IMR-90 (cell line): ENCODE measurements at regions not wholly inside any gene's neighbourhood (a gene's known extent, or its start where the extent isn't known, plus 50 kb on each side); places are given as distances from the start of the nearest gene placed in this dataset.

Experiments
- ATAC-seq: fragments of 200-7000 bp; cut with Tn5 transposase; 2 replicates; pipeline ENCODE4 v1.9.1; 2020; ENCODE audit warnings: low read depth, mild to moderate bottlenecking, moderate library complexity
- BruUV-seq: library from RNA; stranded (reverse); fragments of 400-500 nt; replicated peaks from 2 replicates; lab custom pipeline; 2021; lab: Mats Ljungman, UMichigan
- CTCF ChIA-PET: fragments of 300-600 bp; formaldehyde crosslinking; extraction: SDS; loops from one replicate; lab custom pipeline; 2021; ENCODE audit warnings: antibody characterized with exemption; lab: Yijun Ruan, JAX
- POLR2A ChIA-PET: fragments of 300-600 bp; sonication (Branson Sonifier 250); formaldehyde crosslinking; loops from one replicate; lab custom pipeline; 2022; ENCODE audit warnings: antibody characterized with exemption; ENCODE audit not compliant: unreplicated experiment; lab: Charles Lee
- DNase-seq: peaks from one replicate; pipeline ENCODE4 v3.0.0; 2013
- H2AFZ ChIP-seq: replicated peaks from 2 replicates; pipeline ENCODE3; 2013; ENCODE audit warnings: low read length, mild to moderate bottlenecking; ENCODE audit not compliant: poor library complexity
- H2AK5ac ChIP-seq: 2 replicates; pipeline ENCODE4 v1.6.1; 2013; ENCODE audit warnings: low read depth, low read length, inconsistent platforms
- H2AK9ac ChIP-seq: replicated peaks from 2 replicates; pipeline ENCODE3; 2013; ENCODE audit warnings: mild to moderate bottlenecking, low read depth, low read length, moderate library complexity; ENCODE audit not compliant: poor library complexity
- H2BK120ac ChIP-seq: 2 replicates; pipeline ENCODE4 v1.6.1; 2013; ENCODE audit warnings: low read depth, low read length, inconsistent platforms
- H2BK15ac ChIP-seq: 3 replicates; pipeline ENCODE4 v1.6.1; 2013; ENCODE audit warnings: low read depth, low read length, inconsistent platforms
- H2BK20ac ChIP-seq: 2 replicates; pipeline ENCODE4 v1.6.1; 2013; ENCODE audit warnings: low read depth, mild to moderate bottlenecking, inconsistent platforms, low read length, moderate library complexity
- H2BK5ac ChIP-seq: 2 replicates; pipeline ENCODE4 v1.6.1; 2013; ENCODE audit warnings: mild to moderate bottlenecking, low read depth, low read length, inconsistent platforms; ENCODE audit not compliant: poor library complexity, severe bottlenecking
- H3K14ac ChIP-seq: replicated peaks from 2 replicates; pipeline ENCODE4 v1.6.1; 2013; ENCODE audit warnings: low read depth, low read length, inconsistent platforms
- H3K18ac ChIP-seq: 2 replicates; pipeline ENCODE4 v1.6.1; 2013; ENCODE audit warnings: low read depth, low read length, control low read depth
- H3K23ac ChIP-seq: 2 replicates; pipeline ENCODE4 v1.6.1; 2013; ENCODE audit warnings: low read depth, low read length, inconsistent platforms
- H3K27ac ChIP-seq: 2 replicates; pipeline ENCODE4 v1.5.1; 2013; ENCODE audit warnings: mild to moderate bottlenecking, control low read depth, low read length; ENCODE audit not compliant: insufficient read depth
- H3K27me3 ChIP-seq: 2 replicates; pipeline ENCODE4 v1.6.1; 2013; ENCODE audit warnings: low read length; ENCODE audit not compliant: control insufficient read depth, insufficient read depth
- H3K36me3 ChIP-seq: 2 replicates; pipeline ENCODE4 v1.6.1; 2013; ENCODE audit warnings: low read length, mixed read lengths; ENCODE audit not compliant: control insufficient read depth, insufficient read depth
- H3K4ac ChIP-seq: 2 replicates; pipeline ENCODE4 v1.6.1; 2013; ENCODE audit warnings: low read depth, low read length, inconsistent platforms
- H3K4me1 ChIP-seq: 2 replicates; pipeline ENCODE4 v1.6.1; 2013; ENCODE audit warnings: low read length, mixed read lengths; ENCODE audit not compliant: control insufficient read depth, insufficient read depth
- H3K4me2 ChIP-seq: 2 replicates; pipeline ENCODE4 v1.6.1; 2013; ENCODE audit warnings: low read depth, mild to moderate bottlenecking, control low read depth, low read length, moderate library complexity
- H3K4me3 ChIP-seq: 2 replicates; pipeline ENCODE4 v1.5.1; 2013; ENCODE audit warnings: low read depth, mild to moderate bottlenecking, control low read depth, low read length, moderate library complexity; ENCODE audit not compliant: insufficient read depth
- H3K56ac ChIP-seq: 2 replicates; pipeline ENCODE4 v1.6.1; 2013; ENCODE audit warnings: low read length, inconsistent platforms; ENCODE audit not compliant: insufficient read depth; ENCODE audit errors: extremely low read depth
- H3K79me1 ChIP-seq, 2 experiments: 2 replicates each; pipeline ENCODE4 v1.6.1; 2013; ENCODE audit warnings: low read length in 2 of 2, inconsistent platforms in 1 of 2, low read depth in 1 of 2
- H3K9ac ChIP-seq: 2 replicates; pipeline ENCODE4 v1.6.1; 2013; ENCODE audit warnings: low read depth, low read length, control low read depth
- H3K9me1 ChIP-seq: 2 replicates; pipeline ENCODE4 v1.6.1; 2013; ENCODE audit warnings: low read length, inconsistent platforms; ENCODE audit not compliant: insufficient read depth
- H3K9me3 ChIP-seq: 2 replicates; pipeline ENCODE4 v1.6.1; 2013; ENCODE audit warnings: low read length; ENCODE audit not compliant: control insufficient read depth, insufficient read depth
- H4K20me1 ChIP-seq: 2 replicates; pipeline ENCODE4 v1.6.1; 2013; ENCODE audit warnings: low read length, inconsistent platforms; ENCODE audit not compliant: insufficient read depth
- H4K5ac ChIP-seq: 2 replicates; pipeline ENCODE4 v1.6.1; 2013; ENCODE audit warnings: mild to moderate bottlenecking, low read depth, low read length, control low read depth
- H4K8ac ChIP-seq, 2 experiments: 2 replicates each; pipeline ENCODE4 v1.6.1; 2013; ENCODE audit warnings: low read depth in 2 of 2, low read length in 2 of 2, control low read depth in 1 of 2, inconsistent platforms in 1 of 2
- H4K91ac ChIP-seq: 2 replicates; pipeline ENCODE4 v1.6.1; 2013; ENCODE audit warnings: low read depth, low read length, inconsistent platforms; ENCODE audit not compliant: insufficient read depth
- CEBPB ChIP-seq: IDR thresholded peaks from 2 replicates; pipeline ENCODE4 v1.6.1; 2012; ENCODE audit warnings: low read depth, low read length, improper control_type of control experiment
- FOS ChIP-seq: fragments of 150-350 bp; IDR thresholded peaks from 2 replicates; pipeline ENCODE4 v1.6.1; 2016; ENCODE audit warnings: low read depth, low read length
- MAZ ChIP-seq: IDR thresholded peaks from 2 replicates; pipeline ENCODE4 v1.6.1; 2012; ENCODE audit warnings: low read depth, mild to moderate bottlenecking, low read length, improper control_type of control experiment, moderate library complexity, borderline replicate concordance
- MXI1 ChIP-seq: IDR thresholded peaks from 2 replicates; pipeline ENCODE4 v1.6.1; 2012; ENCODE audit warnings: low read depth, mild to moderate bottlenecking, low read length, moderate library complexity, borderline replicate concordance
- WGBS, 2 experiments: methylation state at CpG; one replicate each; pipeline versions ENCODE4 v1.1.5 to v1.1.7; 2013; ENCODE audit warnings: missing lambda C conversion rate in 2 of 2; ENCODE audit not compliant: insufficient read length in 1 of 2; ENCODE audit errors: extremely low coverage in 2 of 2; 5-methylcytosine and 5-hydroxymethylcytosine counted together
- dilution Hi-C: fragments of 300-500 bp; cut with HindIII; formaldehyde crosslinking; loops from one replicate; pipeline ENCODE4 v1.14.3; 2018; ENCODE audit warnings: low sequenced_read_pairs; ENCODE audit not compliant: unreplicated experiment
- in situ Hi-C: fragments of 300-500 bp; cut with MboI; formaldehyde crosslinking; loops from 3 replicates; pipeline ENCODE4 v1.14.3; 2019; ENCODE audit warnings: low sequenced_read_pairs, inconsistent platforms, mixed read lengths
- intact Hi-C: fragments of 100-400 bp; cut with micrococcal nuclease; formaldehyde crosslinking; loops from 2 replicates; pipeline ENCODE4 v1.10.0; 2022
- TF ChIP-seq, protein P1 (sequence below): conservative IDR thresholded peaks from 2 replicates; pipeline ENCODE4 v1.5.1; 2012; ENCODE audit warnings: mild to moderate bottlenecking, low read depth, low read length, improper control_type of control experiment

DNA sequence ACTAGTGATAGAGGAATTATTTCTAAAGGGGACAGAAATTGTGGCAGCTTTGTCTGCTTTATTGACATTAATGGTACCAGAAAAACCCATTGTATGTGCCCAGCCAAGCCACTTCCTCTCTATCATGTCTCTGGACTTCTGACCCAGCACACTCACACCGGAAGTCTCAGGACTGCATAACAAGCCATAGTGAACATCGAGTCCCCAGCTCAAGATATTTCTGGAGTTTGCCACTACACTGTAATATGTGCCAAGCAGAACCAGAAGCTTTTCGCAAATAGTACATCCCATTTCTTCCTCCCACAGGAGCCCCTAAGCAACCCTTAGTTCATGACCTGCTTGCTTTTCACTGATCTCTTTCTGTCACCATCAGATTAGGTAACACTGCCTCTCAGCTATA, 187.4 kb upstream of the GHR start:
- intact Hi-C loops (no loop called here), dilution Hi-C loops (no loop called here), in situ Hi-C loops (no loop called here)
- WGBS, 2 experiments, result 57% methylated on average over 2 of the region's 3 CpGs; no CpG with 5 or more reads in 1 of the 2 experiments
- Histone ChIP-seq H3K27me3 (no peaks in the 10 kb centered on the region), H2BK120ac (no peak overlapping the region), H2BK20ac (no peak overlapping the region), H2AK9ac (no peak overlapping the region), H3K27ac (no peak overlapping the region), H4K5ac (no peak overlapping the region), H4K91ac (no peak overlapping the region), H2AFZ (no peak overlapping the region), H3K56ac (no peak overlapping the region), H3K23ac (no peak overlapping the region), H3K4me1 (no peaks in the 10 kb centered on the region), H2BK15ac (no peak overlapping the region), H3K4me2 (no peak overlapping the region), H3K4ac (no peak overlapping the region), H2AK5ac (no peak overlapping the region), H3K36me3 (no peaks in the 10 kb centered on the region), H3K14ac (no peak overlapping the region), H4K8ac (no peak overlapping the region), H3K79me1 (no peaks in the 10 kb centered on the region), H3K4me3 (no peak overlapping the region), H4K20me1 (no peaks in the 10 kb centered on the region), H3K9ac (no peak overlapping the region), H3K18ac (no peak overlapping the region), H2BK5ac (no peak overlapping the region), H3K9me3 (no peaks in the 10 kb centered on the region), H3K9me1 (no peaks in the 10 kb centered on the region)
- POLR2A ChIA-PET, result no interaction called here
- no peak for TF ChIP-seq FOS
- TF ChIP-seq, protein P1, sequence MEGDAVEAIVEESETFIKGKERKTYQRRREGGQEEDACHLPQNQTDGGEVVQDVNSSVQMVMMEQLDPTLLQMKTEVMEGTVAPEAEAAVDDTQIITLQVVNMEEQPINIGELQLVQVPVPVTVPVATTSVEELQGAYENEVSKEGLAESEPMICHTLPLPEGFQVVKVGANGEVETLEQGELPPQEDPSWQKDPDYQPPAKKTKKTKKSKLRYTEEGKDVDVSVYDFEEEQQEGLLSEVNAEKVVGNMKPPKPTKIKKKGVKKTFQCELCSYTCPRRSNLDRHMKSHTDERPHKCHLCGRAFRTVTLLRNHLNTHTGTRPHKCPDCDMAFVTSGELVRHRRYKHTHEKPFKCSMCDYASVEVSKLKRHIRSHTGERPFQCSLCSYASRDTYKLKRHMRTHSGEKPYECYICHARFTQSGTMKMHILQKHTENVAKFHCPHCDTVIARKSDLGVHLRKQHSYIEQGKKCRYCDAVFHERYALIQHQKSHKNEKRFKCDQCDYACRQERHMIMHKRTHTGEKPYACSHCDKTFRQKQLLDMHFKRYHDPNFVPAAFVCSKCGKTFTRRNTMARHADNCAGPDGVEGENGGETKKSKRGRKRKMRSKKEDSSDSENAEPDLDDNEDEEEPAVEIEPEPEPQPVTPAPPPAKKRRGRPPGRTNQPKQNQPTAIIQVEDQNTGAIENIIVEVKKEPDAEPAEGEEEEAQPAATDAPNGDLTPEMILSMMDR, result no peak
- no peak for TF ChIP-seq MXI1
- no peak for TF ChIP-seq CEBPB
- no peak for TF ChIP-seq MAZ
- ATAC-seq, result no peak
- DNase-seq, result no peak
- CTCF ChIA-PET, result no interaction called here
- BruUV-seq, result no TSS peak
